Keratinocyte (primary cell): ENCODE measurements at regions not wholly inside any gene's neighbourhood (a gene's known extent, or its start where the extent isn't known, plus 50 kb on each side); places are given as distances from the start of the nearest gene placed in this dataset.

Experiments
- DNase-seq: peaks from one replicate; pipeline ENCODE4 v3.0.0-alpha.2; 2011; ENCODE audit warnings: low read depth, missing footprints, low spot score
- FAIRE-seq: peaks from 2 replicates; lab custom pipeline; 2011; peaks lifted over from hg19 to GRCh38; lab: Jason Lieb, UNC
- H2AFZ ChIP-seq: 2 replicates; pipeline ENCODE4 v1.6.0; 2012; ENCODE audit warnings: low read length, control low read depth, inconsistent platforms; ENCODE audit not compliant: control insufficient read depth
- H3K27ac ChIP-seq: 2 replicates; pipeline ENCODE4 v1.5.1; 2011; ENCODE audit warnings: low read length; ENCODE audit not compliant: control insufficient read depth, insufficient read depth
- H3K27me3 ChIP-seq: 3 replicates; pipeline ENCODE4 v1.6.0; 2011; ENCODE audit warnings: low read length; ENCODE audit not compliant: control insufficient read depth, insufficient read depth; ENCODE audit errors: extremely low read depth
- H3K36me3 ChIP-seq, 2 experiments: 2 replicates in 1 of 2; 3 replicates in 1 of 2; pipeline ENCODE4 v1.5.1; 2011; ENCODE audit warnings: low read length in 2 of 2, mild to moderate bottlenecking in 1 of 2; ENCODE audit not compliant: control insufficient read depth in 2 of 2, insufficient read depth in 2 of 2; ENCODE audit errors: extremely low read depth in 1 of 2
- H3K4me1 ChIP-seq: 3 replicates; pipeline ENCODE4 v1.5.1; 2011; ENCODE audit warnings: low read length; ENCODE audit not compliant: control insufficient read depth, insufficient read depth; ENCODE audit errors: extremely low read depth
- H3K4me2 ChIP-seq: 3 replicates; pipeline ENCODE4 v1.6.0; 2011; ENCODE audit warnings: low read depth, low read length; ENCODE audit not compliant: control insufficient read depth, insufficient read depth; ENCODE audit errors: extremely low read depth
- H3K4me3 ChIP-seq, 3 experiments: fragments of 200-600 bp in 1 of 3; sonication (generic) in 1 of 3; 2 replicates in 2 of 3; 3 replicates in 1 of 3; pipeline ENCODE4 v1.5.1; 2011 to 2016; ENCODE audit warnings: low read length in 3 of 3, mild to moderate bottlenecking in 3 of 3, control low read depth in 2 of 3, inconsistent platforms in 1 of 3, low read depth in 1 of 3, mixed read lengths in 1 of 3, mixed run types in 1 of 3, moderate library complexity in 1 of 3; ENCODE audit not compliant: control insufficient read depth in 2 of 3, insufficient read depth in 2 of 3; ENCODE audit errors: extremely low read depth in 1 of 3
- H3K79me2 ChIP-seq: 2 replicates; pipeline ENCODE4 v1.6.0; 2012; ENCODE audit warnings: low read length; ENCODE audit not compliant: control insufficient read depth, insufficient read depth
- H3K9ac ChIP-seq: 3 replicates; pipeline ENCODE4 v1.6.0; 2011; ENCODE audit warnings: low read length; ENCODE audit not compliant: control insufficient read depth, insufficient read depth; ENCODE audit errors: extremely low read depth
- H3K9me1 ChIP-seq: 3 replicates; pipeline ENCODE4 v1.6.0; 2011; ENCODE audit warnings: low read length; ENCODE audit not compliant: control insufficient read depth, insufficient read depth; ENCODE audit errors: extremely low read depth
- H3K9me3 ChIP-seq: 2 replicates; pipeline ENCODE4 v1.5.1; 2012; ENCODE audit warnings: low read depth, low read length; ENCODE audit not compliant: control insufficient read depth
- H4K20me1 ChIP-seq: 3 replicates; pipeline ENCODE4 v1.6.0; 2011; ENCODE audit warnings: low read length; ENCODE audit not compliant: control insufficient read depth, insufficient read depth; ENCODE audit errors: extremely low read depth
- CTCF ChIP-seq, 3 experiments: IDR thresholded peaks in 1 of 3; conservative IDR thresholded peaks in 1 of 3; optimal IDR thresholded peaks in 1 of 3; 2 replicates in 2 of 3; 3 replicates in 1 of 3; pipeline versions ENCODE3 to v1.5.1; 2011; ENCODE audit warnings: low read length in 3 of 3, mild to moderate bottlenecking in 3 of 3, moderate library complexity in 2 of 3, control low read depth in 1 of 3, inconsistent platforms in 1 of 3; ENCODE audit not compliant: insufficient read depth in 2 of 3; ENCODE audit errors: extremely low read depth in 1 of 3
- EZH2 ChIP-seq: IDR thresholded peaks from one replicate; pipeline ENCODE4 v1.6.1; 2012; ENCODE audit warnings: inconsistent platforms, mild to moderate bottlenecking, low read length, moderate library complexity
- dilution Hi-C: fragments of 300-500 bp; cut with MboI; formaldehyde crosslinking; loops from one replicate; pipeline ENCODE4 v1.7.0; 2020; ENCODE audit warnings: low sequenced_read_pairs; ENCODE audit not compliant: extremely low pct_ligation_motif_present

DNA sequence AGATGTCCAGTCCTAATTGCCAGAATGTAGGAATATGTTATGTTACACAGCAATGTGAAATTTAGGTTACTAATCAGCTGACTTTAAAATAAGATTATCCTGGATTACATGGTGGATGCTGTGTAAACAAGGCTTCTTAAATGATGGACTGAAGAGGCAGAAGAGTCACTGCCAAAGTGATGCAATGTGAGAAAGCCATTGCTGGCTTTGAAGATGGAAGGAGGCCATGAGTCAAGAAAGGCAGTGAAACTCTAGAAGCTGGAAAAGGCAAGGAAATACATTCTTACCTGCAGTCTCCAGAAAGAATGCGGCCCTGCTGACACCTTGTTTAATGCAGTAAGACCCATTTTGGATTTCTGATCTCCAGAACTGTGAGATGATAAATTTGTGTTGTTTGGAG is 179.1 kb upstream of the ZPLD1 start:
- H3K9me3 ChIP-seq, result no peaks in the 10 kb centered on the region
- peaks cover 3% of the 10 kb centered on the region for H3K4me1 ChIP-seq
- no peaks in the 10 kb centered on the region for H4K20me1 ChIP-seq
- H3K9me1 ChIP-seq, result no peaks in the 10 kb centered on the region
- no peaks in the 10 kb centered on the region for H3K36me3 ChIP-seq
- FAIRE-seq, result peak; percentile 20
- H3K27me3 ChIP-seq, result no peaks in the 10 kb centered on the region
- no peak overlapping the region for H3K9ac ChIP-seq
- H3K4me2 ChIP-seq, result no peak overlapping the region
- no peak for DNase-seq
- TF ChIP-seq EZH2 (no peak), CTCF (optimal IDR thresholded peaks at IDR 0.05 in 1 of 3, IDR thresholded peaks at IDR 0.05 in 1 of 3, conservative IDR thresholded peaks at IDR 0.05 in 1 of 3; ENCODE audit: extremely low read depth in 1 of 3, insufficient read depth in 2 of 3, low read length in 3 of 3) (no peak)
- no peak overlapping the region for H3K4me3 ChIP-seq
- H2AFZ ChIP-seq, result no peak overlapping the region
- H3K27ac ChIP-seq, result no peak overlapping the region
- dilution Hi-C loops, result no loop called here
- H3K79me2 ChIP-seq, result no peaks in the 10 kb centered on the region

- dilution Hi-C loops, result no loop called here
- Histone ChIP-seq H3K9ac (no peak overlapping the region), H2AFZ (peak overlapping the region; percentile 68), H3K36me3 (no peaks in the 10 kb centered on the region), H3K9me3 (no peaks in the 10 kb centered on the region), H4K20me1 (no peaks in the 10 kb centered on the region), H3K9me1 (no peaks in the 10 kb centered on the region), H3K27ac (no peak overlapping the region), H3K79me2 (no peaks in the 10 kb centered on the region), H3K4me2 (peak overlapping the region; percentile 7), H3K27me3 (no peaks in the 10 kb centered on the region), H3K4me3 (no peak overlapping the region), H3K4me1 (peaks cover 3% of the 10 kb centered on the region)
- FAIRE-seq (no peak), DNase-seq (no peak)
- TF ChIP-seq EZH2 (no peak), CTCF (optimal IDR thresholded peaks at IDR 0.05 in 1 of 3, IDR thresholded peaks at IDR 0.05 in 1 of 3, conservative IDR thresholded peaks at IDR 0.05 in 1 of 3; ENCODE audit: extremely low read depth in 1 of 3, insufficient read depth in 2 of 3, low read length in 3 of 3) (no peak)
Measured at GRCh38 chr3:102258666-102259227, 176.1 kb upstream of the ZPLD1 start.
